Large intestine (tissue), 3 donors: ENCODE measurements at regions not wholly inside any gene's neighbourhood (a gene's known extent, or its start where the extent isn't known, plus 50 kb on each side); places are given as distances from the start of the nearest gene placed in this dataset.

ENCODE experiments used
- DNase-seq, 2 donors: peaks; one replicate each; pipeline versions ENCODE4 v3.0.0 to v3.0.0-alpha.2; 2013
- H3K27ac ChIP-seq: one replicate; pipeline ENCODE4 v1.5.1; 2013; ENCODE audit warnings: low read length
- H3K27me3 ChIP-seq: 2 replicates; pipeline ENCODE4 v1.6.1; 2013; ENCODE audit warnings: low read length; ENCODE audit not compliant: control insufficient read depth, insufficient read depth
- H3K36me3 ChIP-seq: 2 replicates; pipeline ENCODE4 v1.6.1; 2013; ENCODE audit warnings: low read length; ENCODE audit not compliant: control insufficient read depth, insufficient read depth
- H3K4me1 ChIP-seq: one replicate; pipeline ENCODE4 v1.6.1; 2013; ENCODE audit warnings: low read length; ENCODE audit not compliant: control insufficient read depth, insufficient read depth
- H3K4me3 ChIP-seq: one replicate; pipeline ENCODE4 v1.5.1; 2013; ENCODE audit warnings: low read length
- H3K9me3 ChIP-seq: one replicate; pipeline ENCODE4 v1.6.1; 2013; ENCODE audit warnings: mild to moderate bottlenecking, low read depth, low read length, moderate library complexity; ENCODE audit not compliant: control insufficient read depth
- WGBS: methylation state at CpG from one replicate; pipeline ENCODE4 v1.1.5; 2013; ENCODE audit warnings: low lambda C conversion rate; ENCODE audit not compliant: insufficient coverage; 5-methylcytosine and 5-hydroxymethylcytosine counted together

- H3K4me1 ChIP-seq = peaks cover 23% of the 10 kb centered on the region
- peaks cover 3% of the 10 kb centered on the region for H3K9me3 ChIP-seq
- WGBS = 90% methylated on average over 2 of the region's 3 CpGs
- no peaks in the 10 kb centered on the region for H3K36me3 ChIP-seq
- H3K27me3 ChIP-seq = no peaks in the 10 kb centered on the region
- no peak overlapping the region for H3K27ac ChIP-seq
- H3K4me3 ChIP-seq = no peak overlapping the region
- no peak for DNase-seq
These were observed 136.4 kb downstream of the SOCS6 start for GRCh38 chr18:70425236-70425635.

DNA sequence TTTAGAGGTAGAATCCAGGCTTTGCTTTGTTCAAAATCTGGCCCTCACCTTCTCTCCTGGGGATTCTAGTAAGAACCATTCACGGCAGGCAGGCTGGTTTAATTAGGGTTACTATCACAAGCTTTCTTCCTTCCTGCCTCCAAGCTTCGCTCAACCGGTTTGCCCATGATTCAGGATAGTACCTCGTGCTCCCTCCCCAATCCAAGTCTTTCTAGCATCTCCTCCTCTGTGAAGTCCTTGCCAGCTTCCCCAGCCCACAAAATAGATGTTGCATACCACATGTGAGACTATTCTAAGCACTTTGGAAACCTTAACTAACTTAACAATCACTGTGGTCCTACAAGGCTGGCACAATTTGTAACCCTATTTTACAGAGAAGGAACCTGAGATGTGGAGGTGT is 135.1 kb downstream of the SOCS6 start:
- H3K4me1 ChIP-seq = peaks cover 30% of the 10 kb centered on the region
- no peaks in the 10 kb centered on the region for H3K9me3 ChIP-seq

DNA sequence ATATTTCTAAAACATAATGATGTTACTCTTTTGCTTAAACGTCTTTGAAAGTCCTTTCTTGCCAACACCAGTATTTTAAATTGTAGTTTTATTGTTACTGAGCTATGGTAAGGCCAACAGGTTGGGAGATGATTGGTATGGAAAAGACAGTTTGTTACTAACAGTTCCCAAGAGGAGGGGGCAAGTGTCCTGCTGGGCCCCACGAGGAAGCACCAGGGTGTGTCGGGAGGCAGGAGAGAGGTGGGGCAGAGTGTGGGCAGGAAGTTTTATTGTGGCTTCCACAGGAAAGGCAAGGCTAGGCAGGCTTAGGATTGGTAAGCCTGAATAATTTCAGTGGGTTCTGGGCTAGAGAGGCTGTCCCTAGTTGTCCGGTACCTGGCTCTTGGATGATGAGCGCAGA is 134.3 kb downstream of the SOCS6 start:
- H3K27ac ChIP-seq = no peak overlapping the region
- H3K36me3 ChIP-seq = no peaks in the 10 kb centered on the region
- DNase-seq = peak in 1 of 2 donors; percentile 14
- no peak overlapping the region for H3K4me3 ChIP-seq
- no peaks in the 10 kb centered on the region for H3K9me3 ChIP-seq
- H3K4me1 ChIP-seq = peaks cover 35% of the 10 kb centered on the region
- no peaks in the 10 kb centered on the region for H3K27me3 ChIP-seq
- WGBS = no CpG with 5 or more reads among the region's 5 CpGs

More for the DNA sequence above, 135.1 kb downstream of the SOCS6 start:
- Histone ChIP-seq H3K36me3 (no peaks in the 10 kb centered on the region), H3K27me3 (no peaks in the 10 kb centered on the region), H3K27ac (no peak overlapping the region), H3K4me3 (no peak overlapping the region)
- DNase-seq = peak in 1 of 2 donors; percentile 42
- WGBS = no CpG with 5 or more reads among the region's 4 CpGs

DNA sequence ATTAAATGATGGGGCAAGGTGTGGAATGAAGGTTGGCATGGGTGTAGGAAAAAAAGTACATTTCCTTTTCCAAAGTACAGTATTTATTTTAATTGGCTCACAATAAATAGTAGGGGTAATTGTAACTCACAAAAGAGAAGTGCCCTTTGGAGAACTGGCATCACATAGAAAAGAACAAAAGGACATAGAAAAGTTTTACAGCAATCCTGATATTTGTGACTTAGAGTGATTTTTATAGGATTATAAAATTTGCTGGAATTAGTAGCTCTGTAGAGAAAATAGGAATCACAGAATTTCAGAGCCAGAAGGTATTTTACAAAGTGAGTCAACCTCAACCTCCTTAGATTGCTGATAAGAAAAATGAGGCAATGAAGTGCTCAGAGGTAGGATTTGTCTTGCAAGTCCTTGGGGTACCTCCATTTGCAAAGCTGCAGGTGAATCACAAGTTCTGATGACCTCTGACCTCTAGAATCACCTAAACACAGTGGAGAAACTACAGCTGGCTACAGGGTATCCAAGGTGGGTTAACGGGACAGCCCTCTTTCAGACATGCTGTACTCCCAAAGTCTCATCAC is 133.6 kb downstream of the SOCS6 start:
- peak in 1 of 2 donors; percentile 32 for DNase-seq
- H3K4me1 ChIP-seq = peaks cover 35% of the 10 kb centered on the region
- H3K4me3 ChIP-seq = no peak overlapping the region
- H3K36me3 ChIP-seq = no peaks in the 10 kb centered on the region
- H3K9me3 ChIP-seq = no peaks in the 10 kb centered on the region
- WGBS = no CpG with 5 or more reads among the region's 1 CpG
- H3K27me3 ChIP-seq = no peaks in the 10 kb centered on the region
- H3K27ac ChIP-seq = peak overlapping the region; percentile 11

DNA sequence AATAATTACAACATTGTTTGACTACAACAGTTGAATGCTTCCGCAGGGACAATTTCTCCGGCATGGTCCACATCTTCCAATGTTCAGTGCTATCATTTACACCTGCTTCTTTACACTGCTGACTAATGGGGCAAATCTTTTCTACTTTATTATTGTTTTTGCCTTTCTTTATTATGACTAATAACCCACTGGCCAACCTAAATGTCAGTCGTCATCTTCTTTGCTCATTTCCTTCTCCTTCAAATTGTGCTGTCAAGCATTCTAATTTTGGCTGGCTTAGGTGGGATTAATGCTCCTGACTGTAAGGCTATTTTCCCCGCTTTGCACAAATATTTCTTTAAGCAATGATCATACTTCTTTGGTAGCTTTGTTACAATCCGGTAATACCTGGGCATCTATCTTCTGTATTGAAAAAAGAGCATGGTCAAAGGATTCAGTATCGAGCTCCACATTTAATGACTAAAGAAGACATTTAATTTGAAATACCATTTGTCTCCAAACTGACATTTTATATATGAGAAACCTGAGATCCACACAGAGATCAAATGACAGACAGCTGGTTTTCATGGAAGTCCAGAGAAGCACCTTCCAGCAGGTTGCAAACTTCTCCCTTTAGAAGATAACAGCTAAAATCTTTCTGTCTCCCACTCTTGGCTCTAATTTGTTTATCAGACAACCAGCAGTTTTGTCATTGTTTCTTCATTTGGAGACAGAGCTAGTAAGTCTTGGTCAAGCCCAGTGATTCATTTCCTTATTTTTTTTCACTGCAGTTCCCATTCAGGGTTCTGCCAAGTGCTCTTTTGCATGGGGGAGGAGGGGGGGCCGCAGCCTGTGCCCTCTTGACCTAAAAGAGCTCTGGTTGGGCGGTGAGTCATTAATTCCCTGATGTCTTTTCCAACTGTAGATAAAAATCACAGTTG is 132.9 kb downstream of the SOCS6 start:
- peak; percentile 44 to 61 for DNase-seq
- Histone ChIP-seq H3K27me3 (no peaks in the 10 kb centered on the region), H3K4me3 (no peak overlapping the region), H3K27ac (peak overlapping the region; percentile 11), H3K9me3 (no peaks in the 10 kb centered on the region), H3K4me1 (peaks cover 35% of the 10 kb centered on the region), H3K36me3 (no peaks in the 10 kb centered on the region)
- 95% methylated on average over 4 of the region's 8 CpGs for WGBS

DNA sequence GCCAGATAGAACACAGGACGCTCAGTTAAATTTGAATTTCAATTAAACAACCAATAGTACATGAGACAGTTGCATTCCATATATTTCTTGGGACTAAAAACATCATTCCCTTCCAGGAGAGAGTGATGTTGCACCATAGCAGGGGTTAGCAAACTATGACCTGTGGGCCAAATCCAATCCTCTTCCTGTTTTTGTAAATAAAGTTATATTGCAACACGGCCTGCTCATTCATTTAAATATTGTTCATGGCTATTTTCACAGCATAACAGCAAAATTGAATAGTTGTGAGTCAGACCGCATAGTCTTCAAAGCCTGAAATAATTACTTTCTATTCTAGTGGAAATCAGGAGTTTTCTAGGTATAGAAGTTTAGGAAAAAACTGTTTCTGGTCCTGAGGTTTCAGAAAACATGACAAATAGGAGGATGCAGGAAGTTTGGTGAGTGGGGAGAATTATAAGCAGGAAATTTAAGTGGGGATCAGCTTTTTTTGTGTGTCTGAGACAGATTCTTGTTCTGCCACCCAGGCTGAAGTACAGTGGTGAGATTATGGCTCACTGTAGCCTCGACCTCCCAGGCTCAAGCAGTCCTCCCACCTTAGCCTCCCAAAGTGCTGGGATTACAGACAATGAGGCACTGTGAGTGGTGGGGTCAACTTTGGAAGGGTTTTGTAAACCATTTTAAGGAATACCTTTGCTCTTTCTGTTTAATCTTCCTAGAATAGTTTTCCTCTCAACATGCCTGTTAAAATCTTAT is 131.5 kb downstream of the SOCS6 start:
- peak in 1 of 2 donors; percentile 34 for DNase-seq
- H3K27me3 ChIP-seq = no peaks in the 10 kb centered on the region
- no peak overlapping the region for H3K4me3 ChIP-seq
- H3K9me3 ChIP-seq = no peaks in the 10 kb centered on the region
- H3K4me1 ChIP-seq = peaks cover 35% of the 10 kb centered on the region
- no peak overlapping the region for H3K27ac ChIP-seq
- no peaks in the 10 kb centered on the region for H3K36me3 ChIP-seq
- 60% methylated on average over 1 of the region's 4 CpGs for WGBS

DNA sequence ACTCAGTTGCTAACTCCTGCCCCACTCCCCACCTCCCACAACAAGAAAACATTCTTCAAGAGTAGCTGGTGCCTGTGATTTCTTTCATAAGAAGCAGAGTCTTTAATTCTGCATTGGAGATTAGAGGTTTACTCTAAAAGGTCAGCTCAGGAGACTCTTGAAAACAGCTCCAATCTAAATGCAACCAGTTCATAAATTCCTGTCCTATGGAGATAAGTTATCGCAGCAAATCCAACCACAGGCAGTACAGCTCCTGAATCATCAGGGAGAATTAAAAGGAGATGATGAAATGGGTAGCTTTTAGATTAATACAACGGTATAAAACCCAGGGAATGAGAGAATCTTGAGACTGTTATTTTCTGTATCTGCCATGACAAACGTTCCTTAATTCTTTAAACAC is 130.7 kb downstream of the SOCS6 start:
- DNase-seq = peak; percentile 23 to 41
- H3K4me1 ChIP-seq = peaks cover 35% of the 10 kb centered on the region
- no peaks in the 10 kb centered on the region for H3K9me3 ChIP-seq
- WGBS = 0% methylated on average over 2 of the region's 3 CpGs
- peak overlapping the region; percentile 41 for H3K27ac ChIP-seq
- no peaks in the 10 kb centered on the region for H3K36me3 ChIP-seq
- no peak overlapping the region for H3K4me3 ChIP-seq
- H3K27me3 ChIP-seq = no peaks in the 10 kb centered on the region

DNA sequence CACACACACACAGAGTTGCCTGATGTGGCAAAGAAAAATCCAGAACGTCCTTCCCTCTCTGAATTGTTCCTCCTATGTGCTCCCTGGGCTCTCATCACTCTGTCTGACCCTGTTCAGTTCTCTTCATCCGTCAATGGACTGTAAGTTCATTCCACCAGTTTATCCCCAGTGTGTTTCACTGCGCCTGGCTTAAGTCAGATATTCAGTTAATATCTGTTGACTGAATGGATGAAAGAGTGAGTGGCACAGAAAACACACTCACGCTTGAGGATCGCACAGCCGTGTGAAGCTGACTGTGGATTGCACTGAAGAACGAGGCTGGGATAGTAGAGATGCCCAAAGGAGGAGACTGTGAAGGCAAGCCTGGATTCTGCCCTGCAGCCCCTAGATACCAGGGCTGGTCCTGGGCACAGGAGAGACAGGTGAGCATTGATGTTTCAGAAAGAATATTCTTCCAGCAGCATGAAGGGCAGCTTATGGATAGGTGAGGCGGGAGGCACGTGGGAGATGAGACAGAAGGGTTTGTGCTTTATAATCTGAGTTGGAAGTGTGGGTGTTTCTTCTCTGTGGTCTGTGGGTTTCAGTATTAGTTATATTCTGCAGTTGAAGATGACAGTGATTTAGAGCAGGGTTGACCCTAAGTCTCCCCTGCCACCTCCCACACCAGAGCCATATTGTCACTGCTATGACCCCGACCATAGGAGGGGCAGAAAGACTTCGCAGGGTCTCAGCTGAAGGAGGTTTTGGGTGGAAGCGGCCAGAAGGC is 129.9 kb downstream of the SOCS6 start:
- no peak for DNase-seq
- H3K36me3 ChIP-seq = no peaks in the 10 kb centered on the region
- H3K9me3 ChIP-seq = no peaks in the 10 kb centered on the region
- H3K4me1 ChIP-seq = peaks cover 35% of the 10 kb centered on the region
- peak overlapping the region; percentile 41 for H3K27ac ChIP-seq
- no CpG with 5 or more reads among the region's 12 CpGs for WGBS
- no peaks in the 10 kb centered on the region for H3K27me3 ChIP-seq
- H3K4me3 ChIP-seq = no peak overlapping the region

GRCh38 chr18:70417847-70418246 is 129.0 kb downstream of the SOCS6 start:
- 86% methylated on average over 2 of the region's 5 CpGs for WGBS
- no peaks in the 10 kb centered on the region for H3K9me3 ChIP-seq
- peaks cover 31% of the 10 kb centered on the region for H3K4me1 ChIP-seq
- no peaks in the 10 kb centered on the region for H3K27me3 ChIP-seq
- no peaks in the 10 kb centered on the region for H3K36me3 ChIP-seq
- no peak overlapping the region for H3K4me3 ChIP-seq
- H3K27ac ChIP-seq = no peak overlapping the region
- DNase-seq = no peak

- H3K9me3 ChIP-seq = no peaks in the 10 kb centered on the region
- no peak overlapping the region for H3K27ac ChIP-seq
- WGBS = 80% methylated on average over 1 of the region's 8 CpGs
- no peaks in the 10 kb centered on the region for H3K27me3 ChIP-seq
- no peak for DNase-seq
- peaks cover 20% of the 10 kb centered on the region for H3K4me1 ChIP-seq
- H3K4me3 ChIP-seq = no peak overlapping the region
- no peaks in the 10 kb centered on the region for H3K36me3 ChIP-seq
These were observed 127.7 kb downstream of the SOCS6 start for GRCh38 chr18:70416496-70416895.
